ENCODE measurements at regions not wholly inside any gene's neighbourhood (a gene's known extent, or its start where the extent isn't known, plus 50 kb on each side); places are given as distances from the start of the nearest gene placed in this dataset.

GRCh38 chr3:72340476-72341379 lies 507.5 kb downstream of the SHQ1 start:
- Mint-ChIP-seq H3K4me3 (no peak overlapping the region), H3K27me3 (ENCODE audit: low read depth) (no peaks in the 10 kb centered on the region), H3K36me3 (no peaks in the 10 kb centered on the region), H3K27ac (no peak overlapping the region), H3K9me3 (no peaks in the 10 kb centered on the region), H3K4me1 (peaks cover 14% of the 10 kb centered on the region)
- no peak for TF ChIP-seq CTCF (IDR thresholded peaks at IDR 0.05; ENCODE audit: unreplicated experiment)
- no peak for DNase-seq (ENCODE audit: low spot score in 2 of 2, unreplicated experiment in 2 of 2)

- Mint-ChIP-seq H3K4me1 (peaks cover 17% of the 10 kb centered on the region), H3K27me3 (ENCODE audit: low read depth) (no peaks in the 10 kb centered on the region), H3K27ac (no peak overlapping the region), H3K9me3 (no peaks in the 10 kb centered on the region), H3K36me3 (no peaks in the 10 kb centered on the region), H3K4me3 (no peak overlapping the region)
- no peak for TF ChIP-seq CTCF (IDR thresholded peaks at IDR 0.05; ENCODE audit: unreplicated experiment)
- DNase-seq (ENCODE audit: low spot score in 2 of 2, unreplicated experiment in 2 of 2), result no peak
Measured at GRCh38 chr3:72340056-72340455, 508.2 kb downstream of the SHQ1 start.

- TF ChIP-seq CTCF (IDR thresholded peaks at IDR 0.05; ENCODE audit: unreplicated experiment), result no peak
- Mint-ChIP-seq H3K27me3 (ENCODE audit: low read depth) (no peaks in the 10 kb centered on the region), H3K9me3 (no peaks in the 10 kb centered on the region), H3K4me1 (peaks cover 17% of the 10 kb centered on the region), H3K36me3 (no peaks in the 10 kb centered on the region), H3K27ac (peak overlapping the region; percentile 33), H3K4me3 (no peak overlapping the region)
- DNase-seq (ENCODE audit: low spot score in 2 of 2, unreplicated experiment in 2 of 2), result no peak
Measured at GRCh38 chr3:72339670-72340030, 508.6 kb downstream of the SHQ1 start.

GRCh38 chr3:72338942-72339669 lies 509.1 kb downstream of the SHQ1 start:
- Mint-ChIP-seq H3K4me1 (peaks cover 17% of the 10 kb centered on the region), H3K27ac (peak overlapping the region; percentile 33), H3K27me3 (ENCODE audit: low read depth) (peaks cover under 1% of the 10 kb centered on the region), H3K9me3 (no peaks in the 10 kb centered on the region), H3K36me3 (no peaks in the 10 kb centered on the region), H3K4me3 (no peak overlapping the region)
- no peak for DNase-seq (ENCODE audit: low spot score in 2 of 2, unreplicated experiment in 2 of 2)
- TF ChIP-seq CTCF (IDR thresholded peaks at IDR 0.05; ENCODE audit: unreplicated experiment), result no peak

- no peak overlapping the region for H3K4me3 Mint-ChIP-seq
- DNase-seq (ENCODE audit: low spot score in 2 of 2, unreplicated experiment in 2 of 2), result no peak
Measured at GRCh38 chr3:72338082-72338941, 509.9 kb downstream of the SHQ1 start.

More at GRCh38 chr3:72338082-72338941, 509.9 kb downstream of the SHQ1 start:
- Mint-ChIP-seq H3K9me3 (no peaks in the 10 kb centered on the region), H3K4me1 (peaks cover 17% of the 10 kb centered on the region), H3K27ac (no peak overlapping the region), H3K27me3 (ENCODE audit: low read depth) (peaks cover 4% of the 10 kb centered on the region), H3K36me3 (no peaks in the 10 kb centered on the region)
- no peak for TF ChIP-seq CTCF (IDR thresholded peaks at IDR 0.05; ENCODE audit: unreplicated experiment)
